GM12874 (cell line): ENCODE measurements at regions not wholly inside any gene's neighbourhood (a gene's known extent, or its start where the extent isn't known, plus 50 kb on each side); places are given as distances from the start of the nearest gene placed in this dataset.

Source experiments
- TF ChIP-seq, protein P1 (sequence below): IDR thresholded peaks from 2 replicates; pipeline ENCODE4 v1.5.1; 2011; ENCODE audit warnings: low read depth, mild to moderate bottlenecking, control low read depth, low read length, moderate library complexity; ENCODE audit not compliant: insufficient read depth

GRCh38 chr5:67520161-67520908 lies 323.7 kb upstream of the CD180 start:
- TF ChIP-seq, protein P1, sequence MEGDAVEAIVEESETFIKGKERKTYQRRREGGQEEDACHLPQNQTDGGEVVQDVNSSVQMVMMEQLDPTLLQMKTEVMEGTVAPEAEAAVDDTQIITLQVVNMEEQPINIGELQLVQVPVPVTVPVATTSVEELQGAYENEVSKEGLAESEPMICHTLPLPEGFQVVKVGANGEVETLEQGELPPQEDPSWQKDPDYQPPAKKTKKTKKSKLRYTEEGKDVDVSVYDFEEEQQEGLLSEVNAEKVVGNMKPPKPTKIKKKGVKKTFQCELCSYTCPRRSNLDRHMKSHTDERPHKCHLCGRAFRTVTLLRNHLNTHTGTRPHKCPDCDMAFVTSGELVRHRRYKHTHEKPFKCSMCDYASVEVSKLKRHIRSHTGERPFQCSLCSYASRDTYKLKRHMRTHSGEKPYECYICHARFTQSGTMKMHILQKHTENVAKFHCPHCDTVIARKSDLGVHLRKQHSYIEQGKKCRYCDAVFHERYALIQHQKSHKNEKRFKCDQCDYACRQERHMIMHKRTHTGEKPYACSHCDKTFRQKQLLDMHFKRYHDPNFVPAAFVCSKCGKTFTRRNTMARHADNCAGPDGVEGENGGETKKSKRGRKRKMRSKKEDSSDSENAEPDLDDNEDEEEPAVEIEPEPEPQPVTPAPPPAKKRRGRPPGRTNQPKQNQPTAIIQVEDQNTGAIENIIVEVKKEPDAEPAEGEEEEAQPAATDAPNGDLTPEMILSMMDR, result no peak

DNA sequence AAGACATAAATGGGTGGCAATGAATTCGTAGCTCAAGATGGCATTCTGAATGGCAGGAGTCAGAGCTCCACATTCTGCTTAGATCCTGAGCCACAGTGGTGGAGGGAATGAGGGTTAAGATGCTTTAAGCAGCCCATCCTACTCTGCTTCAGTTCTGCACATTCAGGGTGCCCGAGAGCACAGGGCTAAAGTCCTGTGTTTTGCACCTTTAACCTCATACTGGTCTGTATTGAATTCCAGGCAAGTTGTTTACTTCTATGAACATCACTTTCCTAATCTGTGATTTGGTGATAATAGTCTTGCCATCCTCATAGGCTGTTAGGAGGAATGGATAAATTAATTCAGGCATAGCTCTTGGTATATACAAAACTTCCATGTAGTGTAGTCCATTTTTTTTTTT lies 321.6 kb upstream of the CD180 start:
- TF ChIP-seq, protein P1, result no peak

DNA sequence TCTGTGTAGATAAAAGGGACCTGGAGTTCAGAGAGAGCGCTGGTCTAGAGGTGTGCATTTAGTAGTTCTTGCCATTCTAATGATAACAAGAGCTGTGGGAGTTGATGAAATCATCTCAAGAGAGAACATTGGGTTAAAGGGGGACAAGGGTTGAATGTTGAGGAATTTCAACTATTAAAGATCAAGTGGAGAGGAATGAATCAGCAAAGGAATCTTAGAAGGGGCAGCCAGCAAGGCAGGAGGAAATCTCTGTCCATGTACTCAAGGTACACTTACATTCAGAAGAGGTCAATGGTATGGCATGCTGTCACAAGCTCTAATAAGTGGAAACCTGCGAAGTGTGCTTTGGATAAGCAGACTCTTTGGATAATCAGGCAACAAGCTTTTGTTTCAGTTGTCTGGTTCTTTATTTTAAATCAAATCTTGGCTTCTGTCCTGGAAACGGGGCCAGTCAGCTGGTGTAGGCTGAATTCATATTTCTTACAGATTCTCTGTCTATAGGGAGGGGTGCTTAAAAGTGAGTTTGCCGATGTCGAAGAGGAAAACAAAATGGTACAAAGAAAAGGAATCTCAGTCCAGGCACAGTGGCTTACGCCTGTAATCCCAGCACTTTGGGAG lies 320.5 kb upstream of the CD180 start:
- TF ChIP-seq, protein P1, result no peak

- TF ChIP-seq, protein P1, result no peak
Measured at GRCh38 chr5:67515762-67516161, 319.2 kb upstream of the CD180 start.

DNA sequence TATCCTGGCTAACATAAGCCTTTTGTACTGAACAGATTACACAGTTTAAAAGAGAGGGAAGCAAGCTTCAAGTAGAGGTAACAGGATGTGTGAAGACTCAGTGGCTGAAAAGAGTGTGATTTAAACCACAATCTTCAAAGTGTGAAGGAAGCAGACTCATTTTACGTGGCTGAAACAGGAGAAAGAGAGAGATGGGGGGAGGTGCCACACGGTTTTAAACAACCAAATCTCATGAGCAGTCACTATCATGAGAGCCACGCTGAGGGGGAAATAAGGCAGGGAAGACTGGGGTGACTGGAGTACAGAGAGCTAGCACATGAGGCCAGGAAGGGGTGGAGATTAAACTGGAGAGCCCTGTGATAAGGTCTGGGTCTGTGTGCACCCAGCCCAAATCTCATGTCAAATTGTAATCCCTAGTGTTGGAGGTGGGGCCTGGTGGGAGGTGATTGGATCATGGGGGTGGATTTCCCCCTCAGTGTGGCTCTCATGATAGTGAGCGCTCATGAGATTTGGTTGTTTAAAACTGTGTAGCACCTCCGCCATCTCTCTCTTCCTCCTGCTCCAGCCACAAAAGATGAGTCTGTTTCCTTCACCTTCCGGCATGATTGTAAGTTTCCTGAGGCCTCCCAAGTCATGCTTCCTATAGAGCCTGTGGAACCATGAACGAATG lies 318.6 kb upstream of the CD180 start:
- TF ChIP-seq, protein P1, result no peak

DNA sequence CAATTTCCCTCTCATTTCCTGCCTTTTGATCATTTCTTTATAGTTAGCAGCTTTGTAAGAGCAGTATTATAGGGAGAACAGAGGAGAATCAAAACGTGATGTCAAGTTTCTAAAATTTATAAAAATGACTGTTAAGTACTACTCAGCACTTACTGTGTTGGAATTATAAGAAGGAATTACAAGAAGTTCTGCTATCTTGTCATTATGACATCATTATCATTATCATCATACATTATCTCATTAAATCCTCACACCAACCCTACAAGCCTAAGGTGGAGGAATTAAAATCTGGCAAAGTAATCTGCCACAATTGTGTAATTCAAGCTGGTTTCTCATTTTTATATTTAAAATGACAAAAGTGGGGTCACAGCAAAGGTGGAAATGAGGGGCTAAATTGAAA lies 316.2 kb upstream of the CD180 start:
- TF ChIP-seq, protein P1, result no peak

DNA sequence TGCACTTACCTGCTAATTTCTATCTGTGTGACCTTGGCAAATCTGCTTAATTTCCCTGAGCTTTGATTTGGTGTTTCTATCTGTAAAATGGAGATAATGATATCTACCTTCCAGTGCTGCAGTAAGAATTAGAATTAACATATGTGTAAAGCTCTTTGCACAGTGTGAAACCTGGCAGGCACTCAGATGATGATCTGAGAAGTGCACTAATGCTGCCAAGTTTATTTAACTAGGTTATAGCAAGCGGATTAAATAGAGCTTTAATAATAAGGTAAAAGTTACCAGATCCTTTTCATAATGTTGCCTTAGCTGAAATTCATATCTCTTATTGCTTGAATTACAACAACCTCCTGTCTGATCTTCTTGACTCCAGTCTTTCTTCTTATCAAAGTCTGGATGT lies 315.3 kb upstream of the CD180 start:
- TF ChIP-seq, protein P1, result no peak
